HG03571 (cell line): ENCODE measurements at regions not wholly inside any gene's neighbourhood (a gene's known extent, or its start where the extent isn't known, plus 50 kb on each side); places are given as distances from the start of the nearest gene placed in this dataset.

Experiments used
- ATAC-seq: cut with Tn5 transposase; IDR thresholded peaks from one replicate; pipeline ENCODE4 v1.9.1; 2021; ENCODE audit not compliant: unreplicated experiment

GRCh38 chr1:37238364-37239224 is 204.3 kb upstream of the GRIK3 start:
- ATAC-seq: no peak

GRCh38 chr1:37239225-37239740 is 205.0 kb upstream of the GRIK3 start:
- no peak for ATAC-seq

GRCh38 chr1:37240897-37241296 is 206.6 kb upstream of the GRIK3 start:
- no peak for ATAC-seq

GRCh38 chr1:37242501-37242900 is 208.2 kb upstream of the GRIK3 start:
- no peak for ATAC-seq

GRCh38 chr1:37243368-37244082 is 209.2 kb upstream of the GRIK3 start:
- no peak for ATAC-seq

- no peak for ATAC-seq
Measured at GRCh38 chr1:37244083-37244480, 209.8 kb upstream of the GRIK3 start.

GRCh38 chr1:37244815-37245214 is 210.5 kb upstream of the GRIK3 start:
- no peak for ATAC-seq

- ATAC-seq: no peak
Measured at GRCh38 chr1:37246631-37247030, 212.3 kb upstream of the GRIK3 start.

- no peak for ATAC-seq
Measured at GRCh38 chr1:37250371-37250770, 216.1 kb upstream of the GRIK3 start.

- no peak for ATAC-seq
Measured at GRCh38 chr1:37255136-37255795, 219.1 kb upstream of the ZC3H12A start.

GRCh38 chr1:37255868-37256267 is 218.5 kb upstream of the ZC3H12A start:
- no peak for ATAC-seq

- ATAC-seq: no peak
Measured at GRCh38 chr1:37257646-37258045, 216.7 kb upstream of the ZC3H12A start.

GRCh38 chr1:37258068-37258467 is 216.3 kb upstream of the ZC3H12A start:
- no peak for ATAC-seq

GRCh38 chr1:37259019-37259418 is 215.4 kb upstream of the ZC3H12A start:
- no peak for ATAC-seq

- ATAC-seq: no peak
Measured at GRCh38 chr1:37261129-37261528, 213.3 kb upstream of the ZC3H12A start.

GRCh38 chr1:37262439-37263170 is 211.8 kb upstream of the ZC3H12A start:
- ATAC-seq: no peak

GRCh38 chr1:37265156-37265555 is 209.2 kb upstream of the ZC3H12A start:
- ATAC-seq: no peak

- no peak for ATAC-seq
Measured at GRCh38 chr1:37265786-37266667, 208.4 kb upstream of the ZC3H12A start.

- no peak for ATAC-seq
Measured at GRCh38 chr1:37267111-37267835, 207.1 kb upstream of the ZC3H12A start.
